ENCODE measurements at regions not wholly inside any gene's neighbourhood (a gene's known extent, or its start where the extent isn't known, plus 50 kb on each side); places are given as distances from the start of the nearest gene placed in this dataset.
"Not testable (repeated sequence)": the region's sequence is repeated elsewhere in the genome, so short reads cannot be mapped to it uniquely, and the experiment has no call there.

DNA sequence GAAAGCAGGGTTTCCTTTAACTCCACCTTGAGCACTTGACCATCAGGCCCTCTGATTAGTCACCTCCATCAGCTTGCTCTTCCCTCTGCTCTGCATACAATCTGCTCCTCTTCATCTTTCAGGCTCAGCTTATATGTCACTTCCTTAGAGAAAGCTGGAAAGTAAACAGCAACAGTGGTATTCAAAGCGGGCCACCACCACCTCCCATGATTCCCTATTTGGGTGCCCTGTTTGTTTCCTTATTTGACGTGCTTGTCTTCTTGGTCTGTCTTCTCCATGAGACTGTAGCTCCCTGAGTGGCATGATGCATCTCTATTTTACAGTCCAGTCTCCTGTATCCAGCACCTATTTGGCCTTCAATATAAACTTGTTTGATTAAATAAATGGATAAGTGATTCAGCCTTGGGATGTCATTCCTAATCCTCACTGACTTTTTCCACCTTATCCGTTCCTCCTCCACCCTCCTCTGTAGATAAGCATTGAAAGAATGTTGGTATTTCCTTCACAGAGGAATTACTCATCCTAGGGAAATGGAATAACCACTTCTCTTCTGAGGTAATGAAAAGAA, 102.8 kb upstream of the SGK1 start:
- DNase-seq: no peak

DNA sequence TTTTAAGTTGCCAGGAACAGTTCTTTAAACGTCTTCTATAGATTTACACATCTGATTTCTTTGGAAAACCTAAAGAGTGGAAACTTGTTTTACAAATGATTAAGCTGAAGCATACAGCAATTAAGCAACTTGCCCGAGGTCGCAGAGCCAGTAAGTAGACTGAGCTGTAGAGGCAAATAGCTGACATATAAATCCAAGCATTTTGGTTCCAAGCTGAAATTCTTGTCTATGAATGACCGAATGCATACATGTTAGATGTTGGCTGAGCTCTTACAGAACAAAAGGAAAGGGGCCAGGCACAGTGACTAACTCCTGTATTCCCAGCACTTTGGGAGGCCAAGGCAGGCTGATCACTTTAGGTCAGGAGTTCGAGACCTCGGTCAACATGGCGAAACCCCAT, 101.8 kb upstream of the SGK1 start:
- no peak for DNase-seq

DNA sequence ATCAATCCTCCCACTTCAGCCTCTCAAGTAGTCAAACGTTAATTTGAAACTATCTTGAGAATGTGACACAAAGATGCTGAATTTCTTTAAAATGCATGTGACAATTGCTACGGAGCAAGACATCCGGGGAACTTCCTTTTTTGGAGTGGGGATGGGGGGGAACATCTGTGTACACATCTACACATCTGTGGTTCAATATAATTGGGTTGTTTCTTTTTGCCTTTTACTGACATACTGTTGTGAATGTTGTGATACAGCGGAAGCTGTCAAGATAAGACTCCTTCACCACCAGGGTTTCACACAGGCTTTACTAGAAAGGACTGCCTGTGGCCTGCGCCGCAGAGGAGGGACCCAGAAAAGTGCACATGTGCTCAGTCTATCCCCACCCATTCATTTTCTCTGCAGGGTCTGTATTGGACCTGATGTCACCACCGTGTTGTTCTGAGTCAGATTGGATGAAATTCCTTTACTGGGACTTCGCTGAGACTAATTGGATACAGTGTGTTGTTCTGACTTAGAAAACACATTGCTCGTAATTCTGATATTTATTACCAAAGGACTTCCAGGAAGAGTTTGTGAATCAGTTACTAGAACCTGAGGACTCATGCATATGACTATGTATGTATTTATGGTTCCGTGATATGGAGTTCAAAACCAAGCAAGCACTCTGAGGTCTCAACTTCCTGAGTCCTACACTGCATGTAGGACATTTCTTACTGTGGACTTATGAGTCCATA, 98.7 kb upstream of the SGK1 start:
- no peak for DNase-seq

DNA sequence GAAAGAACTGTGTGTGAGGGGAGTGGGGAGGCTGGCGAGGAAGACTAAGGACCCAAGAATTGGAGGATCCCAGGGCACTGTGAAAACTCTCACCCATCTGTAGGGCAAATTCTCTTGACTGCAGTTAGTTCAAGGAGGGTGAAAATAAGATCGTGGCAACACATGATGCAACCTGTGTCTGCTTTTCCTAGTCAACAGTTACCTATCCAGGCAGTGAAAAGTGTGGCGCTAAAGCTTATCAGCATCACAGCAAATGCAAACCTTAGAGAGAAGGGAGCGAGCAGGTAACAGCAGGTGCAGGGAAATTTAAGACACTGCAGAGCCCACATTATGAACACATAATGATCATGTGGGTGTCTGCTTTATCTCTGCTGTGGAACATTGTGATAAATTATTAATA, 97.7 kb upstream of the SGK1 start:
- DNase-seq: no peak

DNA sequence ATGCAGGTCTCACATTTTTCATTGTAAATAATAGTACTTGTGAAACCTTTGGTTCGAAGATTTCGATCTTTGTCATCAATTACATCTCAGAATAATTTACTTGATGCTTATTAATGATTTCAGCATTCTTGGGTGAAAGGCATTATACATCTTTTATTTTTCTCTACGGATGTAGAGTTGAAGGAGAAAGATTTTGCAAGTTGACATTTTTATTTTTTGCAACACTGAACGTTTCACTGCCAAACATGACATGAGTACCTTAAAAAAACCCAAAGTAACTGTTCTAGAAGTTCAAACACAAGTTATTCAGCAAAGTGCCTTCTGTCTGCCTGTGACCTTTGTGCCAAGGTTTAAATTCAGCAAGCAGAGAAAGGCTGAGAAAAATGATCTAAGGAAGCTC, 97.3 kb upstream of the SGK1 start:
- no peak for DNase-seq

DNA sequence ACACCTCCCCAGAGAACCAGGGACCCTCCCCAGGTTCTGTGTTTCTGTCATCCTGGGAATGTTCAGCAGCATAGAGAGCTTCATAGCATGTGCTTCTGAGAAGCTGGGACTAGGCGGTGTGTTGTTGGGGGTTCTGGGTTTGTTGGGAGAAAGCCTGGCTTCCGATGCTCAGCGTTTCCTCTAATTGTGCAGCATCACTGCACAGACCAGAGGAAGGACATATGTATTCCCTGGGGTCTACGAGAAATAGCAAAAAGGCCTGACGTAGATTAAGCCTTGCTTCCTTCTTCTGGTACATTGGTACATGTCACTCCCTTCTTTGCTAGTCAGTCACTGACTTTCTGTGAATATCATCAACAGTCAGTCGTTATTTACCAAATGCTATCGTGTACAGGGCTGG, 96.9 kb upstream of the SGK1 start:
- DNase-seq: no peak

DNA sequence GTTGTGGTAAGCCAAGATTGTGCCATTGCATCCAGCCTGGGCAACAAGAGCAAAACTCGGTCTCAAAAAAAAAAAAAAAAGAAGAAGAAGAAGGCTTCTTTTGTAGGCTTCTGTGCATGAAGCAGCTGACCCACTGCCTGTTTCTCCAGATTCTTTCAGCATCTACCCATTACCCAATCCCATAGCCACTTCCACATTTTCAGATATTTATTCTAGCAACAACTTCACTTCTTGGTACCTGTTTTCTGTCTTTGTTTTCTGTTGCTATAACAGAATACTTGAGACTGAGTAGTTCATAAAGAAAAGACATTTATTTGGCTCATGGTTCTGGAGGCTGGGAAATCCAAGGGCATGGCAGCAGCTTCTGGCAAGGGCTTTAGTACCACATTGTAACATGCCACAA, 95.3 kb upstream of the SGK1 start:
- no peak for DNase-seq

DNA sequence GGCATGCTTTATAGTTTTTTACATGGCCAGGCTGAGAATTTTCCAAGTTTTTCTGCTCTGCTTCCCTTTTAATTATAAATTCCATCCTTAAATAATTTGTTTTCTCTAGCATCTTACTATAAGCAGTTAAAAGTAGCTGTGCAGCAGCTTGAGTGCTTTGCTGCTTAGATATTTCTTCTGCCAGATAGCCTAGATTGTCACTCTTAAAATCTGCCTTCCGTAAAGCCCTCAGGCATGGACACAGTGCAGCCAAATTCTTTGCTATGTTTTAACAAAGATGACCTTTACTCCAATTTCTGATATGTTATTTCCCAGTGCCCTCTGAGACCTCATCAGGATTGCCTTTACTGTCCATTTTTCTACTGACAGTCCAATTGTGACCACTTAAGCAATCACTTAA, 92.6 kb upstream of the SGK1 start:
- DNase-seq: no peak

DNA sequence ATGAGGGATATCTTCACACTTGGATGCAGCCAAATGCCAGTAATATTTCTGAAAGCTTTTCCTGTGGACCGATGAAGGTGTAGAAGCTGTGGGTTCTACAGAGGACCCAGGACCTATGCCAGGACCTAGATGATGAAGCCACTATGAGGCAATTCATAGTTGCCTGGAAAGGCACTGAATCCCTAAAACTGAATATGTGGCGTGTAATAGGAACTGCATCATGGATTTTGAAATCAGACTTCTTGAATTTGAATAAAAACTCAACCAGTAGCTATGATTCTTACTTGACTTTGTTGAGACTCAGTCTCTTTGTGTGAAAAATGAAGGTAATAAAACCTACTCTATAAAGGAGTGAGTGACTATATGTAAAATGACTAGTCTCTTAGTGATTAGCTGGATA, 89.9 kb upstream of the SGK1 start:
- DNase-seq: no peak

DNA sequence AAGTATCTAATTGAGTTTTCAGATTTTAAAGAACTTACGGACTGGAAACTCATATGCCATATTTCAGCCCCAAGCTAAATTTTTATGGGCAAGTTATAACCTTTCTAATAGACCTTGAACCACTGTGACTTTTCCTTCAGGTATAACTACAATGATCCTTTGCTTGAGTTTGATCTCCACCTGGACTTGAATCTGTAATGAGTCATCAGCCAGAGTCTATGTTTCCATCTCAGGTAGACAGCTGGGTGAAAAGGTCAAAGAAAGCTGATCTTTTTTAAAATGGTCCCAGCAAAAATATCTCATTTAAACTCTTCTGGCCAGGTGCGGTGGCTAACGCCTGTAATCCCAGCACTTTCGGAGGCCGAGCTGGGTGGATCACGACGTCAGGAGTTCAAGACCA, 88.4 kb upstream of the SGK1 start:
- no peak for DNase-seq

DNA sequence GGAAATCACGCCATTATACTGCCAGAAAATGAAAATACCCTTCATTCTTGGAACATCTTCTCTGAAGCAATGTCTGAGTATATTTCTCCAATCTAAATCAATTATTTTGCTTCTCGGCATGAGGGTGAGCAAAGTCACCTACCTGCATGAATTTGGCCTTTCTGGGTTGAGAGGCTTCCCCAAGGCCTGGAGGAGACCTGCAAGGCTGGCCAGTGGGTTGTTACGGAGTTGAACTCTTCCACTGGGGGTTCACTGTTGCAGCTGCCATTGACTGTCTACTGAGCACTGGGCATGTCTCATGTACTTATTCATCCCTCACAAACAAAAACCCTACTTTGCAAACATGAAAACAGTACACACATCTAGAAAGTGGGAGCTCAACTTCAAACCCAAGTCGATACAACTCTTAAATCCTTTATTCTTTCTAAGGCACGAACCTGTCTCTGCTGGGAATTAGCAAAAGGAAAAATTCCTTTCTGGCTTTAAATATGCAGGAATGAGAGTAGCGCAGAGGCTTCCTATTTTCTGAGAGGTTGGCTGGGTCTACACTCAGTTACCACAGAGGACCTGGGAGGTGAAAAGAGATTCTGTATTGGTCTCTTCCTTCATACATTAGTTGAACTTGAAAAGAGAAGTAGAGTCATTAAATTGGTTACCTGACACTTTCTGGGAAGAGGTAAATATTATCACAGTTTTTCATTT, 87.6 kb upstream of the SGK1 start:
- no peak for DNase-seq

DNA sequence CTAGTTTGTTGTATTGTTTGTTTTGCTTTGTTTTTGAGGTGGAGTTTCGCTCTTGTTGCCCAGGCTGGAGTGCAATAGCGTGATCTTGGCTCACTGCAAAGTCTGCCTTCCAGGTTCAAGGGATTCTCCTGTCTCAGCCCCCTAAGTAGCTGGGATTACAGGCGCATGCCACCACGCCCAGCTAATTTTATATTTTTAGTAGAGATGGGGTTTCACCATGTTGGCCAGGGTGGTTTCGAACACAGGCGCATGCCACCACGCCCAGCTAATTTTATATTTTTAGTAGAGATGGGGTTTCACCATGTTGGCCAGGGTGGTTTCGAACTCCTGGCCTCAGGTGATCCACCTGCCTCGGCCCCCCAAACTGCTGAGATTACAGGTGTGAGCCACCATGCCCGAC, 85.4 kb upstream of the SGK1 start:
- DNase-seq: not testable (repeated sequence)

DNA sequence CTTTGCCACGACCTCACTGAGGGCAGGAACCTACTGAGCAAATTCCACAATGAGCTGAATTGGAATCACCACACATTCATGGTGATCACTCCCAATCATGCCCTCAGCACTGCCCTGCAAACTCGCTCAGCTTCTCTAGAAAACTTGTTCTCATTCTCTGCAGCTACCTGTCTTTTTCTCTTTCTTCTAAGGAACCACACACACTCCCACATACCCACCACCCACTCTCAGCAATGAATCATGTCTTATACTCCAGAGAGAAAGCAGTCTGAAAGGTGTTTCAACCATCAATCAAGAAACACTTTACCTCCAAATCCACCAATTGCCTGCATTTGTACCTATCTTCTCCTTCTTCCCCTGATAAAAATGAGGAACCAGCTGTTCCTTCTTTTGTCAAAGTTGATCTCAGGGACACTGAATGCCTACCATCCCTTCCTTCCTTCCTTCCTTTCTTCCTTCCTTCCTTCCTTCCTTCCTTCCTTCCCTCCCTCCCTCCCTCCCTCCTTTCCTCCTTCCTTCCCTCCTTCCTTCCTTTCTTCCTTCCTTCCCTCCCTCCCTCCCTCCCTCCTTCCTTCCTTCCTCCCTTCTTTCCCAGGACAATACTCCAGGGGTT, 84.6 kb upstream of the SGK1 start:
- no peak for DNase-seq

DNA sequence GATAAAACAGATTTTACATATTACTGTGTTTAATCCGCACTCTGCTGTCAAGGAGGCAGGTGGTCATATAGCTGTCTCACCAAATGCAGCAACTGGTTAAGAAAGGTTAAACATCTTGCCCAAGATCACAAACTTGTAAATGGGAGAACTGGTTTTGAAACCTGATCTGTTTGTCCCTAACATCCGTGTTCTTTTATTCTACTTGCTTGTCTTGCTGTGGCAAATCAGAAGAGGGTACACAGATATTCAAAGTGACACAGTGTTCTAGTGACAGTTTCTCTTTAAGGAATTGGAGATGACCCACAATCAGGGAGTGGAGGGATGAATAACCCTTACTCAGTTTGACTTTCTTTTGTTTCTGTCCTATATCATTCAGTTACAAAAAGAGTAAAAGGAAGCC, 83.0 kb upstream of the SGK1 start:
- no peak for DNase-seq

DNA sequence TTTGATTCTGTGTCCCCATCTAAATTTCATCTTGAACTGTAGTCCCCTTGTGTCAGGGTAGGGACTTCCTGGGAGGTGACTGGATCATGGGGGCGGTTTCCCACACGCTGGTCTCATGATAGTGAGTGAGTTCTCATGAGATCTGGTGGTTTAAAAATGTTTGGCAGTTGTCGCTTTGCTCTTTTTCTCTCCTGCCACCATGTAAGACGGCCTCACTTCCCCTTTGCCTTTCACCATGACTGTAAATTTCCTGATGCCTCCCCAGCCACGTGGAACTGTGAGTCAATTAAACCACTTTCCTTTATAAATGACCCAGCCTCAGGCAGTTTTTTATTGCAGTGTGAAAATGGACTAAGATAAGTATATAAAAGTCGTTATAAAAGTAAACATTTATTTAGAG, 80.5 kb upstream of the SGK1 start:
- no peak for DNase-seq

DNA sequence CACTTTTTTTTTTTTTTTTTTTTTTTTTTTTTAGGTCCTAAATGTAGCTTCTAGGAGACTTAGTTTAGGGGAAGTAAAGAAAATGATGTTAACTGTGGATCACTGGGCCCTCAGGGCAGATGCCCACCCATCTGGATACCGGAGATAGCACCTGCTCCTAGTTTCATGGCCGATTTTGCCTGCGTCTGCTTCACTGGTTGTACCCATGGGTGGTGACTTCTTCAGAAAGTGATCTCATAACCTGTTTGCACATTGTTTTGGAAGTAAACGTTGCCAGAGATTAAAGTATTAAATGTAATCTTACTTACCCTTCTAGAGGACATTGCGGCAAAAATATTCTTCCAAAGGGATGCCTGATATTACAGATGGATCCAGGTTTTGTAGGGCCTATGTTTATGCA, 79.8 kb upstream of the SGK1 start:
- no peak for DNase-seq

DNA sequence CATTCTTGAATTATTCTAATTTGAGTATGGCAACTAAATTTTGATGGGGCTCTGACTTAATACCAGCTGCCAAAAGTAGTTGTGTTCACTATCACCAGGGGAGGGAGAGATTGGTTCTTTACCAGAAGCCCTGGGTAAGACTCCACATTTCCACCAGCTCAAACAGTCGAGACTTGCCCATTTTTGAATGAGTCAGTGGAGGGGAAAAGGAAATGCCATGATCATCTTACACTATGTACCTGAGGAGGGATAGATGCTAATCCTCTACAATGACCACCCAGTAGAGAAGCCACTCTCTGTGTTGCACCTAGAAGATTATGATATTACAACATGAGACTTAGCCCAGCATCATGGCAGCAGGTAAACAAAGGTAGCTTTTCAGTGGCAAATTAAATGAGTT, 77.0 kb upstream of the SGK1 start:
- DNase-seq: no peak

DNA sequence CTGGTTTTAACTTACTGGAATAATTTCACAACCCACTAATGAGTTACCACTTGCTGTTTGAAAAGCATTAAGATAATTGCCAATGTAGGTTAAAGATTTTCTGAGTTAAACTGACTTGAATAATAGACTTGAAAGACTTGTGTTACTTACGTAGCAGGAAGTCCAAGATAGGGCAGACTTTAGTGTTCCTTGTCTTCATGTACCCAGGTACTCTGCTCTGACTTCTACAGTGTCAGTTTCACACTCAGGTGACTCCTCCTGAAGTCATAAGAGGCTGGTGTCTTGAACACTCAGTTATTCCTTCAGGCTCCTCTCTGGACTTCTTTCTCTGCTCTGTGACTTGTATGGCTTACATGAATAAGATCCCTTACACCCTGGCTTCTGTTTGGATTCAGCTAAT, 76.3 kb upstream of the SGK1 start:
- DNase-seq: no peak

DNA sequence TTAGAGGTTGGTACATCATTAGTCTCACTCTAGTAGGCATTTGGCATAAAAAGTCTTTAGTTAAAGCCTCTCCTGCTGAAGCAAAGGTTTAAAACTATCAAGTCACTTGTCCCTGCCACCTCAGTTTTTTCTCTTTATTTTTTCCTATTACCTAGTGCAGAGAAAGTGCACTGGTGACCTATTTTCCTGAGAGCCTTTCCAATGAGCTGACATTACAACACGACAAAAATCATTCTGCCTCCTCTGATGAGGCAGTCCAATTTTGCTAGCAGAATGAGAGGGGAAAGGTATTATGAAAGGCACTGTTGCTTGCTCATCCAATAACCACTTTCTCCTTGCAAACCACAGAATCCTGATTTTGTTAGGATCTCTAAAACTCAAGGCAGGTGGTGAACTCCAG, 73.3 kb upstream of the SGK1 start:
- no peak for DNase-seq

DNA sequence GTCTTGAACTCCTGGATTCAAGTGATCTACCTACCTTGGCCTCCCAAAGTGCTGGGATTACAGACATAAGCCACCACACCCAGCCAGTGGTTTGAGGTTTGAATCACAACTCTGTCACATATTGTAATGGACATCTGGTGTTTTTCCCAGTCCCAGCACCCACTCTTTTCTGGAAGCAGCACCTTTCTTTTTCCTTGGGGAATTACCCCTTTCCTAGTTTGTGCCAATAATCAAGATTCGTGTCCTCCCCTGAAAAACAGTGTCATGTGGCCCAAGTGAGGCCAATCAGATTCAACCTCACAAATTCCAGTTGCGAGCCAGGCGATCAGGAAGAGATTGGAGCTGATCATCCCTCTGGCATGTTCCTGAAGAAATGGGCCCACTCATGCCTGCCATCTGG, 71.7 kb upstream of the SGK1 start:
- no peak for DNase-seq

DNA sequence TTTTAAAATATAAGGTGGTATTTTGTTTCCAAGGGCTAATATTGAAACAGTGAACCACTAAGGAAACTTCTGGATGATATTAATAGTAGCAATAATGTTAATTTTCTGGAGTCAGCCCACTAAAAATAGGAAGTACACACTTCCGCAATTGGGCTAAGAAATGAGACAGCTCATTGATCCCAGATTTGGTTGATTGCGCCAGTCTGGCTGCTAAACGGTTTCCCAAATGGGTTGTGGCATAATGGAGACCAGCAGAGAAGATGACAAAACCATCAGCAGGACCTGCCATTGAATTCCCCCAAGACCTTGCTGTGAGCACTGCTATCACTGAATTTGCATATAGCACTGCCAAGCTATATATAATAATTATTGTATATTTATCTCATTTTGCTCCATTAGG, 71.2 kb upstream of the SGK1 start:
- DNase-seq: no peak

DNA sequence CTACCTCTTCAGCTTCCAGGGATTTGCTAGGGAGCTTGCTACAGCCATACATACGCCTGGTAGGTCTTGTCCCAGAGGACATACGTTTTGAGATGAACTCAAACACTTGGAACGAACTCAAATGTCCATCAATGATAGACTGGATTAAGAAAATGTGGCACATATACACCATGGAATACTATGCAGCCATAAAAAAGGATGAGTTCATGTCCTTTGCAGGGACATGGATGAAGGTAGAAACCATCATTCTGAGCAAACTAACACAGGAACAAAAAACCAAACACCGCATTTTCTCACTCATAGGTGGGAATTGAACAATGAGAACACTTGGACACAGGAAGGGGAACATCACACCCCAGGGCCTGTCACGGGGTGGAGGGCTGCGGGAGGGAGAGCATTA, 68.6 kb upstream of the SGK1 start:
- not testable (repeated sequence) for DNase-seq

DNA sequence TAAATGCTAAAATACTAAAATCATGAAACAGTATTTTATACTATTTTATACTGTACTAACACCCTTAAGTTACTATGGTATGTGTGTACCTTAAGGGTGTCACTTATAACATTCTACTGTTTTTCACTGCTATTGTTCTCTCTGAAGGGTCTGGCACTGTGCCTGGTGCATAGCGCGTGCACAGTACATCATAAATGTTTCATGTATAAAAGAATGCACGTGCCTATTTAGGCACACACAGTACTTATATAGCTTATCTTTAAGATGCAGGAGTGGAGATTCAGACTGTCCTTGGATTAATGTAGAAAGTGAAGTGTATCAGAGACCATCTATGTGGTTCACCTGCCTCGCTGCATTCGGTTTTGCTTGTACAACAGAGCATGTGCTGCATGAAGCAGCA, 64.0 kb upstream of the SGK1 start:
- no peak for DNase-seq

DNA sequence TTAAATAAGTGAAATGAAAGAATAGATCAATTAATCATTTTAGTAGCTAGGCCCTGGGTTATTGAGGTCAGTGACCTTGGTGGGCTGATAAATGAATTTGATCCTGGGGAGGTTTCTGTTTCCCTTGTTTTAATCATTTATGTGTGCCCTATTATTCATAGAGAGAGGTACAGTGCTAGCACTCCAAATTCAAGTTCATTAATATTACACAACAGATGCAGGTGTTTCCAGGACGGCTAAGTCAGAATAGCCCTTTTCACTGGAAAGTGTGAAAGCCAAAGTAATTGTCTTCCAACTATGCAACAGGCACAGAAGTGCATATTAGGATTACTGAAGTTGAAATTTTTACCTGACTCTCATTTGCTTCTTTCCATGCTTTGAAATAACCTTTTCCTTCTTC, 61.7 kb upstream of the SGK1 start:
- no peak for DNase-seq

Measured in NCI-H774 (cell line).